ENCODE measurements at regions not wholly inside any gene's neighbourhood (a gene's known extent, or its start where the extent isn't known, plus 50 kb on each side); places are given as distances from the start of the nearest gene placed in this dataset.

GRCh38 chr16:64638766-64639165 lies 483.1 kb downstream of the CDH11 start:
- TF ChIP-seq CTCF (IDR thresholded peaks at IDR 0.05; ENCODE audit: low read depth, low read length), result no peak
- H3K4me3 ChIP-seq (ENCODE audit: low read depth, low read length), result no peak overlapping the region
- in situ Hi-C loops (cut with HindIII; ENCODE audit: low sequenced_read_pairs), result no loop called here
- no peak for DNase-seq (ENCODE audit: low read depth, low spot score)

GRCh38 chr16:64629622-64630021 lies 492.2 kb downstream of the CDH11 start:
- peak; percentile 32 for DNase-seq (ENCODE audit: low read depth, low spot score)
- in situ Hi-C loops (cut with HindIII; ENCODE audit: low sequenced_read_pairs), result no loop called here
- H3K4me3 ChIP-seq (ENCODE audit: low read depth, low read length), result no peak overlapping the region
- TF ChIP-seq CTCF (IDR thresholded peaks at IDR 0.05; ENCODE audit: low read depth, low read length), result no peak

- in situ Hi-C loops (cut with HindIII; ENCODE audit: low sequenced_read_pairs), result no loop called here
- DNase-seq (ENCODE audit: low read depth, low spot score), result no peak
- H3K4me3 ChIP-seq (ENCODE audit: low read depth, low read length), result no peak overlapping the region
- TF ChIP-seq CTCF (IDR thresholded peaks at IDR 0.05; ENCODE audit: low read depth, low read length), result no peak
These were observed 494.1 kb downstream of the CDH11 start for GRCh38 chr16:64627781-64628180.

GRCh38 chr16:64627288-64627687 lies 494.6 kb downstream of the CDH11 start:
- in situ Hi-C loops (cut with HindIII; ENCODE audit: low sequenced_read_pairs), result no loop called here
- TF ChIP-seq CTCF (IDR thresholded peaks at IDR 0.05; ENCODE audit: low read depth, low read length), result no peak
- no peak for DNase-seq (ENCODE audit: low read depth, low spot score)
- H3K4me3 ChIP-seq (ENCODE audit: low read depth, low read length), result no peak overlapping the region

GRCh38 chr16:64626776-64627175 lies 495.1 kb downstream of the CDH11 start:
- in situ Hi-C loops (cut with HindIII; ENCODE audit: low sequenced_read_pairs), result no loop called here
- DNase-seq (ENCODE audit: low read depth, low spot score), result peak; percentile 10
- TF ChIP-seq CTCF (IDR thresholded peaks at IDR 0.05; ENCODE audit: low read depth, low read length), result no peak
- H3K4me3 ChIP-seq (ENCODE audit: low read depth, low read length), result no peak overlapping the region

GRCh38 chr16:64621616-64622015 lies 500.2 kb downstream of the CDH11 start:
- no peak overlapping the region for H3K4me3 ChIP-seq (ENCODE audit: low read depth, low read length)
- DNase-seq (ENCODE audit: low read depth, low spot score), result no peak
- TF ChIP-seq CTCF (IDR thresholded peaks at IDR 0.05; ENCODE audit: low read depth, low read length), result no peak
- in situ Hi-C loops (cut with HindIII; ENCODE audit: low sequenced_read_pairs), result no loop called here
